ENCODE measurements at regions not wholly inside any gene's neighbourhood (a gene's known extent, or its start where the extent isn't known, plus 50 kb on each side); places are given as distances from the start of the nearest gene placed in this dataset.

- TF ChIP-seq PATZ1 (CRISPR knock-in tag; IDR thresholded peaks at IDR 0.05; ENCODE audit: borderline replicate concordance): no peak
- no peak for TF ChIP-seq ZNF8 (CRISPR knock-in tag; IDR thresholded peaks at IDR 0.05)
- no peak for TF ChIP-seq ZNF70 (CRISPR knock-in tag; IDR thresholded peaks at IDR 0.05)
- no peak for TF ChIP-seq GLIS3 (CRISPR knock-in tag; IDR thresholded peaks at IDR 0.05)
- no peak for TF ChIP-seq ISL1 (CRISPR knock-in tag; IDR thresholded peaks at IDR 0.05)
- no peak for TF ChIP-seq PPARA (CRISPR knock-in tag; IDR thresholded peaks at IDR 0.05; ENCODE audit: borderline replicate concordance)
Observed at GRCh38 chr3:43222590-43222989, 63.8 kb upstream of the SNRK start (continued).

- no peak for ATAC-seq
- TF ChIP-seq PATZ1 (CRISPR knock-in tag; IDR thresholded peaks at IDR 0.05; ENCODE audit: borderline replicate concordance) (no peak), ZFP3 (CRISPR knock-in tag; IDR thresholded peaks at IDR 0.05) (no peak), ZFP30 (CRISPR knock-in tag; IDR thresholded peaks at IDR 0.05) (no peak), ZNF70 (CRISPR knock-in tag; IDR thresholded peaks at IDR 0.05) (no peak), ISL1 (CRISPR knock-in tag; IDR thresholded peaks at IDR 0.05) (no peak)
Observed at GRCh38 chr3:43221076-43221475, 65.3 kb upstream of the SNRK start.

GRCh38 chr3:43219616-43220015 is 66.7 kb upstream of the SNRK start:
- no peak for ATAC-seq
- TF ChIP-seq TOX (CRISPR knock-in tag; IDR thresholded peaks at IDR 0.05; ENCODE audit: borderline replicate concordance) (no peak), ISL1 (CRISPR knock-in tag; IDR thresholded peaks at IDR 0.05) (no peak), ZC3H10 (CRISPR knock-in tag; IDR thresholded peaks at IDR 0.05) (no peak), CSDC2 (CRISPR knock-in tag; IDR thresholded peaks at IDR 0.05) (no peak), SNAI2 (CRISPR knock-in tag; IDR thresholded peaks at IDR 0.05) (no peak), POU6F1 (CRISPR knock-in tag; IDR thresholded peaks at IDR 0.05; ENCODE audit: borderline replicate concordance, low read depth) (no peak), GLIS3 (CRISPR knock-in tag; IDR thresholded peaks at IDR 0.05) (no peak), PPARA (CRISPR knock-in tag; IDR thresholded peaks at IDR 0.05; ENCODE audit: borderline replicate concordance) (no peak), ZNF565 (CRISPR knock-in tag; conservative IDR thresholded peaks at IDR 0.05; ENCODE audit: low read depth) (no peak), CSRNP3 (CRISPR knock-in tag; IDR thresholded peaks at IDR 0.05) (no peak)

- TF ChIP-seq SNAI2 (CRISPR knock-in tag; IDR thresholded peaks at IDR 0.05) (no peak), TCF4 (CRISPR knock-in tag; IDR thresholded peaks at IDR 0.05; ENCODE audit: borderline replicate concordance) (no peak), TSHZ2 (CRISPR knock-in tag; IDR thresholded peaks at IDR 0.05) (no peak), ZNF8 (CRISPR knock-in tag; IDR thresholded peaks at IDR 0.05) (no peak), ZFP3 (CRISPR knock-in tag; IDR thresholded peaks at IDR 0.05) (no peak), POU6F1 (CRISPR knock-in tag; IDR thresholded peaks at IDR 0.05; ENCODE audit: borderline replicate concordance, low read depth) (no peak), CREB5 (CRISPR knock-in tag; IDR thresholded peaks at IDR 0.05; ENCODE audit: low read depth) (no peak), PPARA (CRISPR knock-in tag; IDR thresholded peaks at IDR 0.05; ENCODE audit: borderline replicate concordance) (no peak), ZC3H10 (CRISPR knock-in tag; IDR thresholded peaks at IDR 0.05) (no peak), ZNF70 (CRISPR knock-in tag; IDR thresholded peaks at IDR 0.05) (no peak)
- ATAC-seq: no peak
Observed at GRCh38 chr3:43218921-43219320, 67.4 kb upstream of the SNRK start.
